Right renal pelvis (tissue), 4 donors: ENCODE measurements at regions not wholly inside any gene's neighbourhood (a gene's known extent, or its start where the extent isn't known, plus 50 kb on each side); places are given as distances from the start of the nearest gene placed in this dataset.
"Not testable (repeated sequence)": the region's sequence is repeated elsewhere in the genome, so short reads cannot be mapped to it uniquely, and the experiment has no call there.

ENCODE experiments used
- DNase-seq, 4 donors: peaks; one replicate each; pipeline ENCODE4 v3.0.0-alpha.2; 2013; ENCODE audit warnings: low read depth in 4 of 4, low spot score in 3 of 4, missing footprints in 1 of 4

DNA sequence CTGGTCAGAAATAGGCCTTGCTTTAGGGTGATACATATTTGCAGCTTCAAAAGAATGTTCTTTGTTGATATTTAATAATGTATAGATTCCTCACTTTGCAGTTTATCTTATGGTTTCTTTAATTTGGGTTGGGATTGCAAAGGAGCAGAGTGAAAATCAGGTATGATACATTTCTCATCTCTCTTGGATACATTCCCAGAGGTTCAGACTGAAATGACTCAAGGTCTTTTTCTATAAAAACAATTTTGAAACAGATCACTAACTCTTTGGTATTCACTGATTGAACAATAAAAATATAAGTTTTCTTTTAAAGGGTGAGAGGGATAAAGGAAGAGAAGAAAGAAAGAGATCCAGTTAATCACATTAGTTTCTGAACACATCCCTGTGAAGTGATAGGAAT, 606.5 kb upstream of the CAMK1G start:
- DNase-seq: no peak

DNA sequence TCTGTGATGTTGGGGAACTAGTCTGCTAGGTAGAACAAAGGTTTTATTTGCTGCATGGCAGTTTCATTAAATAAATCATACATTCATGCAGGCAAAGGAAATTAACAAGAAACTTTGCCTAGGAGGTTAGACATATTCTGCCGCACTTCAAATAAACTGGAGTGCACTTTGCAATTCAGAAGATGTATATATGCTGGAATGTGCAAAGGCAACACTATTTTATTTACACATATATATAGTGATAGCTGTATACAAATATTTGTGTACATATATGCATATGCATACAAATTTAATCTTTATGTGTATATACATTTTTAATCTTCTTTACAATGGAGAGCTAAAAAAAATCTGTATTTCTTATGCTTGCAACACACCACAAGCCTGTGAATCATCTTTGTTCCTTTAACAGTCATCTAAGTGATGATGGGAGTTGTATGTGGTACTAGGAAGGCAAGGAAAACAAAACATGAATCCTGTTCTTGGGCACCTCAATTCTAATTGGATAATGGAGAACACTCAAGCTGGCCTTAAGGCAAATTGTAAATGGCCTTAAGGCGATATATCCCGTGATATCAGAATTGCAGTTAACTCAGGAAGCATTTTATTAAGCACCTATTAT, 605.8 kb upstream of the CAMK1G start:
- DNase-seq: no peak

DNA sequence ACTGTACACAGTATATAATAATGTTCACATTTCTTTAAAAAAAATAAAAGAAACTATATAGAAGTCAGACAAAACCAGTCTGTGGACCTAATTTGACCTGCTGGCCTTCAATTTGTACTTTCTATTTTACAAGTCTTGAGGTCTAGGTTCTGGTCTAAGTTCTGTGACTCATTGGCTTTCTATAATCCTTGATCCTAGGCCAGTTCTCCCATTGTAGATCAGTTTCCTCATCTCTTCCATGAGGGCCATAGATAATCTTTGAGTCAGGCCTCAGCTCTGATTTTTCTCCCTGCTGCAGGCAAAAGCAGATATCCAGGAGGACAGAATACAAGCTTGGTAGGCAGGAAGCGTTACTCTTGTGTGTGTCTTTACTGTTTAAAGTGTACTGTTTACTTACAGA, 603.7 kb upstream of the CAMK1G start:
- no peak for DNase-seq

DNA sequence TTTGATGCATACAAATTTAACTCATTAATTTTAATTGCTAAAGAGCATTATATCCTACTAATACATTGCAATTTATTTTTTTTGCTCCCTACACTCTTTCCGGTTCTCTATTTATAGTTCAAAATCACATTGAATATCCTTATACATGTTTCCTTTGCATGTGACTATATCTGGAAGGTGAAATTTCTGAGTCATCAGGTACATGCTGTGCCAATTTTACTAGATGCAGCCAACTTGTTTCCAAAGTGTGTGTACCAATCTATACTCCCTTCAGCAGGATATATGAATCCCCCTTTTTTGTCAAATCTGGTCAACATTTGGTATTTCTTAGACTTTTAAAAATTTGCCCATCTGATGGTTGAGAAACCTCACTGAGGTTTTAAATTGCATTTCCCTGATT, 602.9 kb upstream of the CAMK1G start:
- no peak for DNase-seq

DNA sequence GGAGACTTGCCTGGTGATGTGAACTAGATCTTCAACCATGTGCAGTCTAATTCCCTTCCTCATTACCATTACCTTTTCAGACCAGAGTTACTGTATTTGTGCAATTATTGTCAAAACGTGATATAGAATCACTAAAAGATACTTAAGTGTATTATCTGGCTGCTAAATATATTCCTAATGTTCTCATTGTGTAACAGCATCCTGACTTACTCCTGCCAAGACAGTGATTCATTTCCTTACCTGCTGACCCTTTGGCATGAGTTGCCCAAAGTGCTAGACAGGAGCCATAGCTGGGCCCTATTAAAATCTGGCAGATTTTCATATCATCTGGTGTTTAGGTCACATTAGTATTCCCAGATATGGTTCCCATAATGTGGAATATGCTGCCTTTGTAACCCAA, 598.3 kb upstream of the CAMK1G start:
- DNase-seq: no peak

DNA sequence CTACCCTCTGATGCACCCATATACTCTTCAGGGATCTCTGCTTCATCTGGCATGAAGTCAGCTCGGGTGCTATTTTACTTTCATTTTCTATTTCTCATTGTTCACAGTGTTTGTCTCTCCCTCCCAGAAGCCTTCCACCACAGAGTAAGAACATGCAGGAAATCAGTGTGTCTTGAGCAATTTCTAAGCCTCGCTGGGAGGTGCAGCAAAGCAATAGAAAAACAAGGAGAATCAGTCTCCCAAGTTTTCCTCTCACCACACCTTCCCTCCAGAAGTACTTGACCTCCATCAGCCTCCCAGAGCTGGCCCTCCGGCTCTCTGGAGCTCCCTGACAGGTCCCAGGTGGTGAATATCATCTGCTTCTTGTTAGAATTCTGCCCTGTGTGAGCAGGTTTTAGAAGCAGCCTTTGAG, 594.7 kb upstream of the CAMK1G start:
- peak; percentile 18 to 27 (median 20) for DNase-seq

DNA sequence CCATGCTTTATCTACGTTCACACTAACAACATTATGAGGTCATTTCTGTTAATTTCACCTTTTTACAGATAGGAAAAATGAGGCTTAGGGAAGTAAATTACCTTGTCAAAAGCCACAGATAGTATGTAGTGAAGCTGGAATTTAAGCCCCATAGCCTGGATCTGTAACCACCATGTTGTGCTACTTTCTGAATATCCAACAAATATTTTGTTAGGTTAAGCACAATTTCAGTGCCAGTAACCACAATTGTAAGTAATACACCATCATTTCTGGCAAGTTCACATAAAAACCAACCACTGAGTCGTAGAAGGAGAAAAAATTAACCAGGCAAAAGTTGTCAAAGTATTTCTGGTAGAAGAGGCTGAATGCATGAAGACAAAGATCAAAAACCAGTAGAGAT, 593.1 kb upstream of the CAMK1G start:
- no peak for DNase-seq

DNA sequence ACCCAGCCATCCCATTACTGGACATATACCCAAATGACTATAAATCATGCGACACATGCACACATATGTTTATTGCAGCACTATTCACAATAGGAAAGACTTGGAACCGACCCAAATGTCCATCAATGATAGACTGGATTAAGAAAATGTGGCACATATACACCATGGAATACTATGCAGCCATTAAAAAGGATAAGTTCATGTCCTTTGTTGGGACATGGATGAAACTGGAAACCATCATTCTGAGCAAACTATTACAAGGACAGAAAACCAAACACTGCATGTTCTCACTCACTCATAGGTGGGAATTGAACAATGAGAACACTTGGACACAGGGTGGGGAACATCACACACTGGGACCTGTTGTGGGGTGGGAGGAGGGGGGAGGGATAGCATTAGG, 586.5 kb upstream of the CAMK1G start:
- DNase-seq: not testable (repeated sequence)

DNA sequence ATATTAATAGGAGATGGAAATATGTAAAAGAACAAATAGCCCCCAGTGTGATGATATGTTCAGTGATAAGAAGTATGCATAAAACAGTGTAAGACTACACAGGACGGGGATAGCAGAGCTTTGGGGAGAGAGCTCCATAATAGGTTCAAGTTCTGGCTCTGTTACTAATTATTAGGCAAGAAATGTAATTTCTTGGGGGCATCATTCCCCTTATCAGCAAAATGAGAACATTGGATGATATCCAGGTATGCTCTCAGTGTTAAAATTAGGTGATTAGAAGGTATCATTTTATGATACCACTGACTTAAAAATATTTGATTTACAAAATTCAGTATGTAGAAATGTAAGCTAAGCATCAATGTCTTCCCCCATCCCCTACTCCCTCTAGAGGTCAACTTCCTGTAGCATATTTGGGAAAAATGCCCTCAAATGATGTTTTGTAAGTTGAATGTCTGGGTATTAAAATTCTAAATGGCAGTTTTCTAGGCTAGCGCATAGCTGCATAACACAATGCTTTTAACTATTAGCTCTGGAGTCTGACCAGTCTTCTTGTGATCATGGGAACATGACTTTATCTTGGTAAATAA, 585.7 kb upstream of the CAMK1G start:
- no peak for DNase-seq

DNA sequence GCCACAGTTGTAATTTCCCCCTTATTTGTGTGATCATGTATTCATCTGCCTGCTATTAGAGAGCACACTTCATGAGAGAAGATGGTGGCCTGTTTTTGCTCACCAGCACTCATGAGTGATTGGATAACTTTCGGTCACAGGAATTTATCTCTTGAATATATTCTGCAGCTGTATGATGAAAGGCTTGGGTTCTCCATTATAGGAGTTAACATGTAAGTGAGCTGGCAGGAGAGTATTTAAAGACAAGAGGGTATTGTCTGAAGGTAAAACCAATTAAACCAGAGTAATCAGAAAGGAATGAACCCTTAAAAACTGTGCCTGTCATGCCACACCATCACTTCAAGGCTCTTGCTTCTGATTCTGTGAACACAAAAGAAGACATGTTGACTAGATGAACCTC, 574.9 kb upstream of the CAMK1G start:
- DNase-seq: no peak

DNA sequence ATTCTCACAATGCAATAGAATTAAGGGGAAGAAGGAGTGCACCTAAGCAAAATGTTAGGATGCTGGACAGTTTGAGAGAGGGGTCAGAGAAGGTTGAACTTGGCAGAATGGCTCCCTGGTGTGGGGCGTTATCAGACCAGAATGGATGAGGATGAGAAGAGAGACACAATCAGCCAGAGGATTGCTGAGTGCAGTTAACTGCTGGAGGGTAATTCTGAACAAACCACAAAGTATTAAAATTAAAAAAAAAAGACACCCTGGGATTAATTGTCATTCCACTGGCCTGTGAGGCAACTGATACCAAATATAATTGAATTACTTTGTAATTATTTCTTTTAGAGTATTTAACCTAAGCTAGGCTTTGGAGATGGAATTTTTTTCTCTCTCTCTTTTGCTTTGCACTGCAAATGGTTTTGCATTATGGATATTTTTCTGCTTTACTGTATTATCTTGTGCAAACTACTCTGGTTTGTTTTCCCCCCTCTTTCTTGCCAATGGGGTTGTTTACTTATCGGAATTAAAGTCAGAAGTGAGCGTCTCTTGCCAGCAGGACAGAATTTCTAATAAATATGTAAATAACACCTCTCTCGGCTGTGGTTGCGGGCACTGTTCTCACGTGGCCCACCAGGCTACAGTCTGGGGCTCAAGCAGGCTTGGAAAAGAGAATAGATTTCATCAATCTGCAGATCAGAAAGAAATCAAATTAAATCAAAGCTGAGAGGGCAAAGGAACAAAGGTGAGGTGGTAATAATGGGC, 572.9 kb upstream of the CAMK1G start:
- DNase-seq: no peak

DNA sequence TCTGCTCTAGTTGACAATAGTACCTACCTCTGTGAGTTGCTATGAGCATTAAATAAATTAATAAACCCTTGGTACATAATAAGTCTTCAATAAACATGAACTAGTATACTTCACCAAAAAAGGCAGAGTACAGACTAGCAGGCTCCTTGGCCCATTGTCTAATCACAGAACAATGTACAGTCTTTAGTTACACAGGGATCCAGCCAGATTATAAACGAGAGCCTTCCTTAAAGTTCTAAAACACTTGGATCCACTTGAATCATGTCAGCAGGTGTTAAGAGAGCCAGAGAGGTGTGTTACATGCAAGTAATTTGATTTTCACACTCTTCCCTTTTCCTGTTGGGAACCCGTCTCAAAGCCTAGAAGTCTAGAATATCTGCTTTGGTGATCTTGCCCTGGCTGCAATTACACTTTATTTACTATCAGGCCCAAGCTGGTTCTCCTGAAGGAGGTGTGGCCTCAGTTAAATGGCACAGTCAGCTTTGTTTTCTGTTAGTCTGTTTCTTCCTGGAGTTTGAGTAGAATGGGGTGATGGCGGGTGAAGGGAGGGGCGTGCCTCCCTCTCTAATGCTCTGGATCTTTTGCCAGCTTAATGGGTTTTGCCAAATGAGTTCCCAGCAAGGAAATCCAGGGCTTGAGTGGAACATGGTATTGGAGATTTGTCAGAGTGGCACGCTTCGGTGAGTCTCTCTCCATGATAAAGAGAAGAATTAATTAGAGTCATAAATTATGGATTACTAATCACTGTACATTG, 570.9 kb upstream of the CAMK1G start:
- no peak for DNase-seq

DNA sequence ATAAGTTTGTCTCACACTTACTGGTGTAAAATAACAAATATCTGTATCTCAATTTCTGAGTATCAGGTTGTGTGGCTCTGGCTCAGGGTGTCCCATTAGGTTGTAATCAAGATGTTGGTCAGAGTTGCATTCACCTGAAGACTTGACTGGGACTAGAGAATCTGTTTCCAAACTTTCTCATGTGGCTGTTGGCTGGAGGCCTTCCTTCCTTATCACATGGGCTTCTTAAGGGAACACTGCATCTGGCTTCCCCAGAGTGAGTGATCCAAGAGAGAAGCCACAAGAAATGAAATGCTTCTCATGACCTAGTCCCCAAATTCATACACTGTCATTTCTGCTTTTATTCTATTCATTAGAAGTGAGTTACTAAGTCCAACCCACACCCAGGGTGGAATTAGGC, 568.4 kb upstream of the CAMK1G start:
- no peak for DNase-seq

DNA sequence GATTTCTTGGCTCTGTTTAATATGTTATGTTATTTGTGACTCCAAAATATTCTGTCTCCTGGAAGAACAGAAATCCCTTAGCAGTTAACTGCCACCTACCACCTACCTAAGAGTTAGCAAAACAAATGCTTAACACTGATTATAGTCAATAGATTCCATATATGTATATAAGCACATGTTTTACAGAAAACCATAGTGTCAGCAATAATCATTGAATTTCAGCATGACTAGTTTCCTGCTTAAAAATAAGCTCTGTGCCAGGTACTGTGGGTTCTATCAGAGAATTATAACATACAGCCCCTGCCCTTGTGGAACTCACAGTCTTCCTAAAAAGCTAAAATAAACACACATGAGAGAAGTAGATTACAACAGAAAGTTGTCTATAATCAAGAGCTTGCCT, 561.9 kb upstream of the CAMK1G start:
- no peak for DNase-seq

DNA sequence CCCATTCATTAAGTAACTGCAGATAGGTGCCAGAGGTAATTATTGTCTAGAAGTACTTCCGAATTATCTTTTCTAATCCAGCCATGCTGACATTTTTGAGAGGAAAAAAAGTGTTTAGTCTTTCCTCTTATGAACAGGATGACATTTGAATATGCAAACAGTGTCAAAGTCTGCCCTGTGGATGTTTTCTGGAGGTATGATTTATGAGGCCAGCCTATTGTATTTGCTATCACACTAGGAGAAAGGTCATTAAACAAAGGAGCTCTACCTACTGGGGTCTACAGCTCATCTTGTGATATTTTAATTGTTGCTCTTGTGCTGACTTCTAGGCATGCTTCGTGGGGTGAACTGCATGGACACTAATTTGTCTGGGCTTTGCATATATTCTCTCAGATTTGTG, 559.7 kb upstream of the CAMK1G start:
- no peak for DNase-seq

DNA sequence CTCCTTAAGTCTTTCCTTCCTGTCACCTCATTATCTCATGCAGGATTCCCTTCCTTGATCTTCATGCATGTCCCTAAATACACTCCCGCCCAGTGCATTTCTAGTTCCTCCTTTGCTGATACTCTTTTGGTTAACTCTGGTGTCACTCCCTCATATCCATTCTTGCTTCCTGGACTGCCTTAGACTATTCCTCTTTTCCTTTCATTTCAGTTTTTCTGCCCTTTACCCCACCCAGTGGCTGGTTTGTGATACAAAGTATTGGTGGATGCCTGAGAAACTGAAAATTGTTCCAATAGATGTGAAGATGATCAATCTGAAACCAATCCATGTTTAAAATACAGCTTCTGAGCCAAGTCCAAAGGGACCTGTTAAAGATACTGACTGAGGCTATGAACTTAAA, 553.8 kb upstream of the CAMK1G start:
- DNase-seq: no peak

DNA sequence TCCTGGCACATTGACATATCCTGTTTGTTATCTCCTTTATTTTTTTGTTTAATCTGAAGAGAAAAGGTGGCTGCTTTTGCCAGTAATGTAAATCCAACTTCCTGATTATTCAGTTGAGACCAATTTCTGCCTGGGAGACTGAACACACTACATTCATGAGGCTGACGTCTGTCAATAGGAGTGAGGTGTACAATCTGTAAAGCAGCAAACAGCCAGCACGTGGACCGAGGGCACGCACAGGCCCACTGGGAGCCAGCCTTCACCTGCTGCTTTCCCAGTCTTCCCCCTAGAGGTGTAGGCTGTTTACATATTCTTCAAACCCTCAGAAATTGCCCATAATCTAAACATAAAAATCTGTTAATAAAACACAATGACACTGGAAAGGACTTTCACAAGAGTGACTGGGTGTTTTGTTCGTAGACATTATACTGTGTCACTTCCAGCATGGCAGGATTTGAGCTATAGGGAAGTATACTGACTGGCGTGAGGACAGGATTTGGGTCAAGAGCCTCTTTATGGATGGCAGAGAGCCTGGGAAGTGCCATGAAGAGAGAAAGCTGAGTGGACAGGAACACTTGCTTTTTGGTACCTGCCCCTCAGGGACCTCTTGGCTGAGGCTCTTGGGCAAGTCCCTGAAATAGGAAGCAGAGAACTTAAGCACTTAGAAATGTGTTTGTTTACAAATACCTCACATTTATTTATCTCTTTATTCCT, 552.9 kb upstream of the CAMK1G start:
- DNase-seq: no peak

DNA sequence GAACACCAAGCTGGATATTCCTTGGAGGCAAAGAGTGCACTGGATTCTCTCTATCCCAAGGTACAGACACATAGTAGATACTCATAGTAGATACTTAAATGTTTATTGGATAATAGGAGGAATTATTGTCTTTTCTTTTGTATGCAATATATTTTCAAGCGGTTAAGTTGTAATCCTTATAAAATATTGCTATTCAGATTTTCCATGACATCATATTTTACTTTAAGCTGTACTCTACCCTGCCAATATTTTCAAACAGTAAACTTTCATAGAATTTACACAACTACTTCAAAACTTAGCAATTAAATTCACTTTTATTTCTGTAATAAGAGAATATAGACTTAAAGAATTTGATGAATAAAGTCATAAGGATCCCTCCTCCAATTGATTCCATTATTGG, 546.5 kb upstream of the CAMK1G start:
- DNase-seq: no peak

DNA sequence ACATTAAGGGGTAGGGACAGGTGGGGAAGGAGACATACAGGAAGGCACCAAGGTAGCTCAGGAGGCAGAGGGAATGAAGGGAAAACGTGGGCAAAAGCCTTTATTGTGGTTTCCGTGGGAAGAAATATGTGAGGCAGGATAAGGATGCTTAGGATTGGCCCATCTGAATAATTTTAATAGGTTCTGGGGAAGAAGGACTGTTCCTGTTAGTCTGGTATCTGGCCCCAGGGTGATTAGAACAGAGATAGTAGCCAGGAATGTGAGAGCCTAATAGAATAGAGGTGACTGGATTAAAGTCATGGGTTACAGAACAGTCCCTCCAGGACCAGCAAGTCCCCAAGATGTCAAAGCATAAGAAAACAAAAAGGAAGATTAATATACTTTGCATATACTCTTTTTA, 545.2 kb upstream of the CAMK1G start:
- no peak for DNase-seq

DNA sequence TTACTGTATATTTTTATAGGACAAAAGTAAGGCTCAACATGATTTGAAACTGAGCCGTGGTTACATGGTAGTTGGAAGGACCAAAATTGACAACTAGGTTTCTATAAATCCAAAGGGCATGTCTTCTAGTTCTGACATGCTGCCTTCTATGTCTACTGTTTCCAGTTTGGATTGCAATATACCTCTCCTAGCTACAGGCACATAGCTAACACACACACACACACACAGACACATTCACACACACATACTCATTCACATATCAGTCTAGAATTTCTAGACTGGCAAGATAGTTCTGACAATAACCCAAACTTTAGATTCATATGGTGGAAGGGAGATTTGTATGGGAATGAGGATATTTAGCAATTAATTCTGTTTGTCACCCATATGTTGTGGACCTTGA, 544.8 kb upstream of the CAMK1G start:
- no peak for DNase-seq

DNA sequence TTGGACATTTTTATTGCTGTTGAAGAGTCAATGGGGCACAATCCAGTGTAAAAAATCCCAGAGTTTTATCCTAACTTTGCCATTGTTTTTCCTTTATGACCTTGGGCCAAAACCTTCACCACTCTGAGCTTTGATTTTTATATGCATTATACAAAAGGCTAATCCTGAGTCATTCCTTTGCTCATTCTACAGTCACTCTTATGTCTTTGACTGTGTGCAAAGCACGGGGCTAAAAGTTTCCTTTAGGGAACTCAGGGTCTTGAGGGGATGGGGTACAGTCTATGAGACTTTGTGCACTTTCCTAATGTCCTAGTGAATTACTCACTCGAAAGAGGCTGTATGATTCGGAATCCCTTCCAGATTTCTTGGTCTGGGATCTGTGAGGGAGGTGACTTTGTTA, 543.2 kb upstream of the CAMK1G start:
- no peak for DNase-seq
